DOHH2 (cell line): ENCODE measurements at regions not wholly inside any gene's neighbourhood (a gene's known extent, or its start where the extent isn't known, plus 50 kb on each side); places are given as distances from the start of the nearest gene placed in this dataset.
"Not testable (repeated sequence)": the region's sequence is repeated elsewhere in the genome, so short reads cannot be mapped to it uniquely, and the experiment has no call there.

ENCODE experiments used
- H3F3A ChIP-seq: fragments of 200-600 bp; sonication (generic), shearing (Covaris generic); 2 replicates; pipeline ENCODE4 v1.6.0; 2016; ENCODE audit warnings: antibody characterized with exemption, mild to moderate bottlenecking; ENCODE audit not compliant: control insufficient read depth, insufficient read depth
- H3K27ac ChIP-seq: fragments of 200-600 bp; sonication (generic); 2 replicates; pipeline ENCODE4 v1.5.1; 2014; ENCODE audit warnings: low read depth, mild to moderate bottlenecking, low read length, moderate library complexity
- H3K27me3 ChIP-seq: fragments of 200-600 bp; sonication (generic); 2 replicates; pipeline ENCODE4 v1.6.1; 2014; ENCODE audit warnings: mild to moderate bottlenecking, low read length, mixed read lengths; ENCODE audit not compliant: control insufficient read depth
- H3K36me3 ChIP-seq: fragments of 200-600 bp; sonication (generic); 2 replicates; pipeline ENCODE4 v1.6.1; 2014; ENCODE audit warnings: mild to moderate bottlenecking, low read length, moderate library complexity, mixed read lengths; ENCODE audit not compliant: control insufficient read depth
- H3K4me1 ChIP-seq: fragments of 200-600 bp; sonication (generic); 2 replicates; pipeline ENCODE4 v1.6.1; 2014; ENCODE audit warnings: mild to moderate bottlenecking, low read length, mixed read lengths; ENCODE audit not compliant: control insufficient read depth
- H3K4me2 ChIP-seq: fragments of 200-600 bp; sonication (generic); 2 replicates; pipeline ENCODE4 v1.6.0; 2014; ENCODE audit warnings: mild to moderate bottlenecking, low read length, moderate library complexity
- H3K4me3 ChIP-seq: fragments of 200-600 bp; sonication (generic); 2 replicates; pipeline ENCODE4 v1.5.1; 2014; ENCODE audit warnings: mild to moderate bottlenecking, low read length, mixed read lengths
- H3K79me2 ChIP-seq: fragments of 200-600 bp; sonication (generic); 2 replicates; pipeline ENCODE4 v1.6.1; 2014; ENCODE audit warnings: mild to moderate bottlenecking, low read length, mixed read lengths; ENCODE audit not compliant: control insufficient read depth
- H3K9me2 ChIP-seq: fragments of 200-600 bp; sonication (generic); replicated peaks from 2 replicates; pipeline ENCODE4 v1.6.1; 2014; ENCODE audit warnings: mild to moderate bottlenecking, low read length, mixed read lengths; ENCODE audit not compliant: control insufficient read depth
- H3K9me3 ChIP-seq: fragments of 200-600 bp; sonication (generic); 2 replicates; pipeline ENCODE4 v1.6.1; 2014; ENCODE audit warnings: antibody characterized with exemption, low read length, mixed read lengths; ENCODE audit not compliant: control insufficient read depth, insufficient read depth
- H4K20me1 ChIP-seq: fragments of 200-600 bp; sonication (generic); 2 replicates; pipeline ENCODE4 v1.6.0; 2014; ENCODE audit warnings: low read depth, mild to moderate bottlenecking, antibody characterized with exemption, low read length, moderate library complexity; ENCODE audit not compliant: control insufficient read depth, insufficient read depth
- CTCF ChIP-seq: fragments of 200-600 bp; sonication (generic); IDR thresholded peaks from one replicate; pipeline ENCODE4 v1.5.1; 2014; ENCODE audit warnings: antibody characterized with exemption, mild to moderate bottlenecking, low read depth, low read length; ENCODE audit not compliant: poor library complexity, severe bottlenecking
- EZH2phosphoT487 ChIP-seq: fragments of 200-600 bp; sonication (generic); IDR thresholded peaks from 2 replicates; pipeline ENCODE4 v1.6.1; 2017; ENCODE audit warnings: borderline replicate concordance, mild to moderate bottlenecking, antibody characterized with exemption, low read length, moderate library complexity, mixed read lengths

DNA sequence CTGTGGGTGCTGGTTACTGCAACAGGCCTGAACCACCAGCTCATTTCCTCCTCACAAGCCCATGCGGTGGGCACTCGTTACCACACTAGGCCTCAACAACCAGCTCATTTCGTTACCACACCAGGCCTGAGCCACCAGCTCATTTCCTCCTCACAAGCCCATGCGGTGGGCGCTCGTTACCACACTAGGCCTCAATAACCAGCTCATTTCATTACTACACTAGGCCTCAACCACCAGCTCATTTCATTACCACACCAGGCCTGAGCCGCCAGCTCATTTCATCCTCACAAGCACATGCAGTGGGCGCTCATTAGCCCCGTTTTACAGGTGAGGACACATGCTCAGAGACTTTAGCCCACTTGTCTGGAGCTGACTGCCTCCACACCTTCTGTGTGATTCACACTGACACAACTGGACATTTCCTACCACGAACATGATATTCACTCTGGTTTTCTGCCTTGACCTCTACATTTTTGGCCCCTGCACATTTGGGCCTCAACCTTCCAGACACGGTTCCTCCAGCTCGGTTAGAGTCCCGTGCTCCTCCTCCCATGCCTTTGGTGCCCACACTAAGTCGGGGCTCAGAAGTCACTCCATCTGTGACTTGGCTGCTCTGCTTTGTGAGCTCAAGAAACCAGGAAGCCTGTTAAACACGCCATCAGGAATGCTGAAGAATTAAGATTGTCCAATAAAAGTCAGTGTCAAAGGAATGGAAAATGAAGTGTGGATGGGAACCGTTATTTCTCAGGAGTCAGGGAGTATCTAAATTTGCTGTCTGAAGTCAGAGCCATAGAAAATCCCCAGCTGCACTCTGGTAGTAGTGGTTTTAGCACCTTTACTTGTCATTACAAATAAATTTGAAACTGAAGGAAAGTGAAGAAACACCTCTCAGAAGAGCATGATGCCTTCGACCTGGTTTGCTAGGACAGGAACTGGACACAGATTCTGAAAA, 55.8 kb upstream of the LANCL2 start:
- H3K27ac ChIP-seq: no peak overlapping the region
- no peaks in the 10 kb centered on the region for H3K9me2 ChIP-seq
- no peak overlapping the region for H3K4me2 ChIP-seq
- no peaks in the 10 kb centered on the region for H3K27me3 ChIP-seq
- H3K36me3 ChIP-seq: no peaks in the 10 kb centered on the region
- H4K20me1 ChIP-seq: no peaks in the 10 kb centered on the region
- no peaks in the 10 kb centered on the region for H3F3A ChIP-seq
- no peaks in the 10 kb centered on the region for H3K79me2 ChIP-seq
- H3K4me3 ChIP-seq: no peak overlapping the region
- TF ChIP-seq CTCF (no peak), EZH2phosphoT487 (no peak)
- no peaks in the 10 kb centered on the region for H3K9me3 ChIP-seq
- peaks cover 22% of the 10 kb centered on the region for H3K4me1 ChIP-seq

DNA sequence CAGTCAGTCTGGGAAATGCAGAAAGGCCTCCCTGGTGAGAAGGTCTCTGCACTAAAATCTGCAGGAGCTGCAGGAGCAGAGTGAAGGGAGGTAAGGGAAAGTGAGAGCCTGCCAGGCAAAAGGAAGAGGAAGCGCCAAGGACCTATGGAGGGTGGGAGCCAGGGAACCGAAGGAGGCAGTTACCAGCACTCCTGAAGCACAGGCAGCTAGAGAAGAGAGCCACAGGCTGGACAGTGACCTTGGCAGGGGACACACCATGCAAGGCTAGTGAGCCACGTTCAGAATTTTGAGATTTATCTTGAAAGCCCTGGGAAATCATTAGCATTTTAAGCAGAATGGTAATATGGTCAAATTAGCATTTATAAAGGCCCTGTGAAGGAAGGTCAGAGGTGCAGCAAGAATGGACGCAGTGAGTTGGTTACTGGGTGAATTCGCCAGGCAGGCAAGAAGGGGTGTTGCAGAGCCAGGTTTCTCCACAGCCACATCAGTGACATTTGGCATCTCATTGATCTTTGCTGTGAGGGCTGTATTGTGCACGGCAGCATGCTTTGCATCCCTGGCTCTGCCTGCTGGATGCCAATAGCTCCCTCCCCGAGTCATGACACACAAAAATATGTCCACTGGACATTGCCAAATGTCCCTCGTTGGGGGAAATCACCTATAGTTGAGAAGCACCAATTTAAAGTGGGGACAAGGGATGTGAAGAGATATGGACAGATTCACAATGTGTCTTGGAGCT, 54.7 kb upstream of the LANCL2 start:
- Histone ChIP-seq H3K9me3 (no peaks in the 10 kb centered on the region), H3K27ac (no peak overlapping the region), H3K79me2 (no peaks in the 10 kb centered on the region), H3K36me3 (no peaks in the 10 kb centered on the region), H4K20me1 (no peaks in the 10 kb centered on the region), H3K27me3 (no peaks in the 10 kb centered on the region), H3K4me2 (no peak overlapping the region), H3K9me2 (no peaks in the 10 kb centered on the region), H3K4me1 (peaks cover 10% of the 10 kb centered on the region), H3F3A (no peaks in the 10 kb centered on the region), H3K4me3 (no peak overlapping the region)
- TF ChIP-seq EZH2phosphoT487 (no peak), CTCF (no peak)

DNA sequence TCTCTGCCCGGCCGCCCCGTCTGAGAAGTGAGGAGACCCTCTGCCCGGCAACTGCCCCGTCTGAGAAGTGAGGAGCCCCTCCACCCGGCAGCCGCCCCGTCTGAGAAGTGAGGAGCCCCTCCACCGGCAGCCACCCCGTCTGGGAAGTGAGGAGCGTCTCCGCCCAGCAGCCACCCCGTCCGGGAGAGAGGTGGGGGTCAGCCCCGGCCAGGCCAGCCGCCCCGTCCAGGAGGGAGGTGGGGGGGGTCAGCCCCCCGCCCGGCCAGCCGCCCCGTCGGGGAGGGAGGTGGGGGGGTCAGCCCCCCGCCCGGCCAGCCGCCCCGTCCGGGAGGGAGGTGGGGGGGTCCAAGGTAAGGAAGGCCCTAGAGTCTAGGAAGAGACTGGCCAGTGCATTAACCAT, 53.2 kb upstream of the LANCL2 start:
- H3K27ac ChIP-seq, H3K4me1 ChIP-seq, H3K9me3 ChIP-seq, H3K36me3 ChIP-seq, H3K4me2 ChIP-seq, H3K79me2 ChIP-seq, H3F3A ChIP-seq, H4K20me1 ChIP-seq, H3K9me2 ChIP-seq, H3K27me3 ChIP-seq, H3K4me3 ChIP-seq: not testable (repeated sequence)

DNA sequence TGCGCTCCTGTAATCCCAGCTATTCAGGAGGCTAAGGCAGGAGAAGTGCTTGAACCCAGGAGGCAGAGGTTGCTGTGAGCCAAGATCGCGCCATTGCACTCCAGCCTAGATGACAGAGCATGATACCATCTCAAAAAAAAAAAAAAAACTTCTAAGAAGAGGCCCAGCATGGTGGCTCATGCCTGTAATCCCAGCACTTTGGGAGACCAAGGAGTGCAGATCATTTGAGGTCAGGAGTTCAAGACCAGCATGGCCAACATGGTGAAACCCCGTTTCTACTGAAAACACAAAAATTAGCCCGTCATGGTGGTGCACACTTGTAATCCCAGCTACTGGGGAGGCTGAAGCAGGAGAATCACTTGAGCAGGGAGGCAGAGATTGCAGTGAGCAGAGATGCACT, 51.5 kb upstream of the LANCL2 start:
- not testable (repeated sequence) for H3K4me1 ChIP-seq, H3F3A ChIP-seq, H3K9me2 ChIP-seq, H3K9me3 ChIP-seq, H3K79me2 ChIP-seq, H4K20me1 ChIP-seq, H3K4me2 ChIP-seq, H3K27me3 ChIP-seq, H3K36me3 ChIP-seq, H3K4me3 ChIP-seq, H3K27ac ChIP-seq
